ENCODE measurements at regions not wholly inside any gene's neighbourhood (a gene's known extent, or its start where the extent isn't known, plus 50 kb on each side); places are given as distances from the start of the nearest gene placed in this dataset.

DNA sequence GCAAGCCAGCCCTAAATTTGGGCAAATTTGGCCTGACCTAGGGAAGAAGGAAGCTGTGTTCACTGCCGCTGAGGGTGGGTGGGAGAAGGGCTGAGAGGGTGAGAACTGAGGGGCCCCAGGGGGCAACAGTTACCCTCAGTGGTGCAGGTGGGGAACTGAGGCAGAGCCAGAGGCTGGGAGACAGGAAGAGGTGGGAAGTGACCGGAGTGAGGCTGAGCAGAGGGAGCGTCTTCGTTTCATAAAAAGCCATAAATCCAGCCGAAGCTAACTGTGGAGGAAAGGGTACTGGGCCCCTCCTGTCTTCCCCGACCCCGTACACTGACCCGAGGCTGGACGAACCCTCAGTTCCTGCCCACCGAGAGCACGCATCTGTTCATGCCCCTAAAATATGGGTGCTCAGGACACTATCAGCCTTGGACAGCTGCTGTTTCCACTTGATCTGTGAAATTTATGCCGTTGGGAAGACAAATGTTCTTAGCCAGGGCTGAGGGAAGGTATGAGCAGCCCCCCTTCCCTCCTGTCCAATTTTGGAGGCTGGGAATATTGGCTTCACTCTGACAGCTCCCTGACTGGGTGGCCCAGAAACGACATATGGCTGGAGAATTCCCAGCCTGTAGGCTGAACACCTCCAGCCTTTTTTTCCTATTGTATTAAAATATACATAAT, 116.5 kb downstream of the KIF26A start:
- no TSS peak for BruUV-seq (replicated peaks)
- no peak overlapping the region for H3K4me2 ChIP-seq (ENCODE audit: insufficient read depth, low read length)
- H3K27ac ChIP-seq (ENCODE audit: extremely low read depth, low read depth, low read length): no peak overlapping the region
- H3K79me2 ChIP-seq (ENCODE audit: control insufficient read depth, insufficient read depth, low read length): no peaks in the 10 kb centered on the region
- no peaks in the 10 kb centered on the region for H3K9me3 ChIP-seq (replicated peaks; ENCODE audit: control insufficient read depth, insufficient read depth, low read depth, low read length)
- no peaks in the 10 kb centered on the region for H4K20me1 ChIP-seq (replicated peaks; ENCODE audit: control insufficient read depth, insufficient read depth, low read length)
- in situ Hi-C loops (cut with MboI): no loop called here
- no peak for FAIRE-seq
- no peak for DNase-seq (ENCODE audit: extremely low read depth in 1 of 4, low spot score in 3 of 4)
- no peaks in the 10 kb centered on the region for H3K4me1 ChIP-seq (replicated peaks in 1 of 2; ENCODE audit: control insufficient read depth in 2 of 2, insufficient read depth in 2 of 2, low read length in 2 of 2)
- H3K9me1 ChIP-seq (ENCODE audit: control insufficient read depth, insufficient read depth, low read length): no peaks in the 10 kb centered on the region
- H3K27me3 ChIP-seq (ENCODE audit: control insufficient read depth in 2 of 2, insufficient read depth in 2 of 2, low read length in 2 of 2): no peaks in the 10 kb centered on the region
- no peak overlapping the region for H2AFZ ChIP-seq (ENCODE audit: low read depth, low read length)
- CTCF ChIA-PET (ENCODE audit: low intra/inter-chr PET ratio): no interaction called here
- H3K36me3 ChIP-seq (ENCODE audit: control insufficient read depth, insufficient read depth, low read length): no peaks in the 10 kb centered on the region
- no peak overlapping the region for H3K9ac ChIP-seq (ENCODE audit: insufficient read depth in 1 of 2, low read depth in 2 of 2, low read length in 2 of 2)
- POLR2A ChIA-PET: interaction anchor here (0.6 to 0.7 kb wide), 2 partner anchors 66 to 185 kb away, joined by 3 to 5 read pairs; no protein-coding TSS in a partner anchor
- H3K4me3 ChIP-seq: no peak overlapping the region
- intact Hi-C loops (cut with micrococcal nuclease): no loop called here
- 0% methylated on average over 7 of the region's 13 CpGs for WGBS (ENCODE audit: insufficient coverage, low coverage, missing lambda C conversion rate)
- no peak for ATAC-seq
- no peak for TF ChIP-seq NCOA4 (IDR thresholded peaks at IDR 0.05; ENCODE audit: partially characterized antibody)
- TF ChIP-seq MLLT1 (IDR thresholded peaks at IDR 0.05): no peak
- TF ChIP-seq GTF2E2 (tag; IDR thresholded peaks at IDR 0.05): no peak
- TF ChIP-seq, protein P1, sequence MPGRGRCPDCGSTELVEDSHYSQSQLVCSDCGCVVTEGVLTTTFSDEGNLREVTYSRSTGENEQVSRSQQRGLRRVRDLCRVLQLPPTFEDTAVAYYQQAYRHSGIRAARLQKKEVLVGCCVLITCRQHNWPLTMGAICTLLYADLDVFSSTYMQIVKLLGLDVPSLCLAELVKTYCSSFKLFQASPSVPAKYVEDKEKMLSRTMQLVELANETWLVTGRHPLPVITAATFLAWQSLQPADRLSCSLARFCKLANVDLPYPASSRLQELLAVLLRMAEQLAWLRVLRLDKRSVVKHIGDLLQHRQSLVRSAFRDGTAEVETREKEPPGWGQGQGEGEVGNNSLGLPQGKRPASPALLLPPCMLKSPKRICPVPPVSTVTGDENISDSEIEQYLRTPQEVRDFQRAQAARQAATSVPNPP (IDR thresholded peaks at IDR 0.05; ENCODE audit: borderline replicate concordance, insufficient read depth, insufficient read length): no peak
- TF ChIP-seq JUNB (CRISPR knock-in tag; conservative IDR thresholded peaks at IDR 0.05): no peak
- TF ChIP-seq KLF16 (IDR thresholded peaks at IDR 0.05): no peak
- TF ChIP-seq, protein P2, sequence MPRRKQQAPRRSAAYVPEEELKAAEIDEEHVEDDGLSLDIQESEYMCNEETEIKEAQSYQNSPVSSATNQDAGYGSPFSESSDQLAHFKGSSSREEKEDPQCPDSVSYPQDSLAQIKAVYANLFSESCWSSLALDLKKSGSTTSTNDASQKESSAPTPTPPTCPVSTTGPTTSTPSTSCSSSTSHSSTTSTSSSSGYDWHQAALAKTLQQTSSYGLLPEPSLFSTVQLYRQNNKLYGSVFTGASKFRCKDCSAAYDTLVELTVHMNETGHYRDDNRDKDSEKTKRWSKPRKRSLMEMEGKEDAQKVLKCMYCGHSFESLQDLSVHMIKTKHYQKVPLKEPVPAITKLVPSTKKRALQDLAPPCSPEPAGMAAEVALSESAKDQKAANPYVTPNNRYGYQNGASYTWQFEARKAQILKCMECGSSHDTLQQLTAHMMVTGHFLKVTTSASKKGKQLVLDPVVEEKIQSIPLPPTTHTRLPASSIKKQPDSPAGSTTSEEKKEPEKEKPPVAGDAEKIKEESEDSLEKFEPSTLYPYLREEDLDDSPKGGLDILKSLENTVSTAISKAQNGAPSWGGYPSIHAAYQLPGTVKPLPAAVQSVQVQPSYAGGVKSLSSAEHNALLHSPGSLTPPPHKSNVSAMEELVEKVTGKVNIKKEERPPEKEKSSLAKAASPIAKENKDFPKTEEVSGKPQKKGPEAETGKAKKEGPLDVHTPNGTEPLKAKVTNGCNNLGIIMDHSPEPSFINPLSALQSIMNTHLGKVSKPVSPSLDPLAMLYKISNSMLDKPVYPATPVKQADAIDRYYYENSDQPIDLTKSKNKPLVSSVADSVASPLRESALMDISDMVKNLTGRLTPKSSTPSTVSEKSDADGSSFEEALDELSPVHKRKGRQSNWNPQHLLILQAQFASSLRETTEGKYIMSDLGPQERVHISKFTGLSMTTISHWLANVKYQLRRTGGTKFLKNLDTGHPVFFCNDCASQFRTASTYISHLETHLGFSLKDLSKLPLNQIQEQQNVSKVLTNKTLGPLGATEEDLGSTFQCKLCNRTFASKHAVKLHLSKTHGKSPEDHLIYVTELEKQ (CRISPR knock-in tag; IDR thresholded peaks at IDR 0.05): no peak
- no peak for TF ChIP-seq NR4A1 (CRISPR knock-in tag; IDR thresholded peaks at IDR 0.05)
- no peak for TF ChIP-seq NR4A1 (tag; IDR thresholded peaks at IDR 0.05)
- TF ChIP-seq, protein P3, sequence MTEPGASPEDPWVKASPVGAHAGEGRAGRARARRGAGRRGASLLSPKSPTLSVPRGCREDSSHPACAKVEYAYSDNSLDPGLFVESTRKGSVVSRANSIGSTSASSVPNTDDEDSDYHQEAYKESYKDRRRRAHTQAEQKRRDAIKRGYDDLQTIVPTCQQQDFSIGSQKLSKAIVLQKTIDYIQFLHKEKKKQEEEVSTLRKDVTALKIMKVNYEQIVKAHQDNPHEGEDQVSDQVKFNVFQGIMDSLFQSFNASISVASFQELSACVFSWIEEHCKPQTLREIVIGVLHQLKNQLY (CRISPR knock-in tag; conservative IDR thresholded peaks at IDR 0.05): no peak
- no peak for TF ChIP-seq TEAD4 (IDR thresholded peaks at IDR 0.05; ENCODE audit: low read length)
- TF ChIP-seq TEAD4 (CRISPR knock-in tag; IDR thresholded peaks at IDR 0.05; ENCODE audit: borderline replicate concordance): no peak
- TF ChIP-seq KLF13 (tag; IDR thresholded peaks at IDR 0.05; ENCODE audit: borderline replicate concordance, low read depth): no peak
- TF ChIP-seq ELF2 (CRISPR knock-in tag; IDR thresholded peaks at IDR 0.05): no peak
- no peak for TF ChIP-seq SMAD1 (IDR thresholded peaks at IDR 0.05; ENCODE audit: low read depth, low read length, partially characterized antibody)

All from K562 (cell line).